GM18868 (cell line): ENCODE measurements at regions not wholly inside any gene's neighbourhood (a gene's known extent, or its start where the extent isn't known, plus 50 kb on each side); places are given as distances from the start of the nearest gene placed in this dataset.

Source experiments
- ATAC-seq: cut with Tn5 transposase; IDR thresholded peaks from one replicate; pipeline ENCODE4 v1.9.1; 2021; ENCODE audit warnings: mild to moderate bottlenecking, moderate library complexity; ENCODE audit not compliant: unreplicated experiment

- ATAC-seq, result no peak
Observed at GRCh38 chrX:38856670-38857265, 55.5 kb downstream of the MID1IP1 start.

- ATAC-seq, result no peak
Observed at GRCh38 chrX:38857736-38858523, 56.7 kb downstream of the MID1IP1 start.

GRCh38 chrX:38859602-38860001 is 58.3 kb downstream of the MID1IP1 start:
- ATAC-seq, result no peak

- peak; percentile 61 for ATAC-seq
Observed at GRCh38 chrX:38860106-38861013, 59.1 kb downstream of the MID1IP1 start.

DNA sequence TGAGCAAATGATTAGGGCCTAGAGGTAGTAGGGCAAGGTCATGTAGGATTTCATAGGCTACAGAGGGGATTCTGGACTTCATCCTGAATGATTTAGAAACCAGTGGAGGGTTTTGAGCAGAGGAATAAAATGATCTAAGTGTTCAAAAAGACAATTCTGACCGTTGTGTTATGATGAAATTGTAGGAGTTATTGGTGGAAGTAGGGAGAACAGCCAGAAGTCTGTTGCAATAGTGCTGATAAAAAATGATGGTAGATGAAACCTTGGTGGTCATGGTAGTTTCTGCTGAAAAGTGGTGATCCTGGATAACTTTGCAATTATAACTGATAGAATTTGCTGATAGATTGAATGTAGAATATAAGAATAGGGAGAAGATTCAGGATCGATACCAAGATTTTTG is 60.2 kb downstream of the MID1IP1 start:
- ATAC-seq, result no peak

GRCh38 chrX:38862100-38862499 is 60.8 kb downstream of the MID1IP1 start:
- no peak for ATAC-seq

DNA sequence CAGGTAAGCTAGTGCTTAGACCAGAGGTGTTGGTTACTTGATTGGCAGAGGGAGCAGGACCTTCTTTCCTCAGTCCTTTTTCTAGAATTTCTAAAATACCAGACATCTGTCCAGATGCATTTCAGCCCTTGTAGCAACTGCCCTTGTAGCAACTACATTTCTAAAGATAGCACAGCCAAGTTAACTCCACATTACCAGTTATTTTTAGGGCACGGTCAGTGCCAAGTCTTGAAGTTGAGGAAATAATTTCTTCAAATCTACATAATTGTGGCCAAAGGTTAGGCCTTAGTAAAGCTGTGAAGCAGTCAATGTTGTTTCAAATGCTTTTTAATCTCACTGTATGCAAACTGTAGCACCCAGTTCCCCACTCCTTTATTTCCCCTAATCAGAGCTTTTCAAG is 62.9 kb downstream of the MID1IP1 start:
- no peak for ATAC-seq

- ATAC-seq, result no peak
Observed at GRCh38 chrX:38868321-38868720, 67.1 kb downstream of the MID1IP1 start.

DNA sequence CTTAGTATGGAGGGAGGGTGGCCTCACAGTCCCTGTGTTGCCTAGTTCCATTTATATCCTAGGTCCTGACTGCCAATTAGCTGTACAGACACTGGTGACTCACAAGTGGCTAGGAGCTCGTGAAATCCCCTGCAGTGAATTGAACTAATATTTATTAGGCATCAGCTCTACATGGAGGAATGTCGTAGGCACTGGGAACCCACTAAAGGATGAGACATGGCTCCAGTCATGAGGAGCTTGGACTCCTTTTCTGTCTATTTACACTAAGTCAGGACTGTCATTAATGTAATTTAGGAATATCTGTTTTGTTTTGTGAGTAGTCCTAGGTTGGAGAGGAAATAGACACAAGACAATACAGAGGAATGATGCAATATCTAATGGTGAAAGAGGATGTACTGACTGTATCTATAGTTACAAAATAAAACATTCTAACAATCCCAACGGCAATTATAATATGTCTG is 67.7 kb downstream of the MID1IP1 start:
- no peak for ATAC-seq

DNA sequence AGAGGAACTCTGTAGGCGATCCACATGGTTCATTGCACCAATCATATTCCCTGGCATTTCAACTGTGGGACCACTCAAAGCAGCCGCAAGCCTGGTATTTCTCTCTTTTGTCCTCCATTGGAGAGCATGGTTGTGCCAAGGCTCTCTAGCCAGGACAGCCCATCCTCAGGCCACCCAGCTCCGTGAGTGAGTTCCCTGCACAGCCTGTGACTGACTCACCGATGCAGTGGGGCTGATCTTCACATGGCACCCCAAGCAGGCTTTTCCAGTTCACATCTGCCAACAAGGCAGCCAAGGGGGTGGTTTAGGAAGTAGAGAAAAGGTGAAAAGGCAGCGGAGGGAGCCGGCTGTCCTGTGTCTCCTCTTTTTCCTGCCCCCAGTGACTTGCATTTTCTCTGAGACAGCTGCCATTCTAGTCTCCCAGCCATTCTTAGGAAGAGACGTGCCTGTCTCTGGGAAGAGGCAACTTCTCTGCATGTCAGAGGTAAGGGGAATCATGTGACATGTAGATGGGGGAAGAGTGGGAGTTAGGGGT is 69.2 kb downstream of the MID1IP1 start:
- ATAC-seq, result no peak

DNA sequence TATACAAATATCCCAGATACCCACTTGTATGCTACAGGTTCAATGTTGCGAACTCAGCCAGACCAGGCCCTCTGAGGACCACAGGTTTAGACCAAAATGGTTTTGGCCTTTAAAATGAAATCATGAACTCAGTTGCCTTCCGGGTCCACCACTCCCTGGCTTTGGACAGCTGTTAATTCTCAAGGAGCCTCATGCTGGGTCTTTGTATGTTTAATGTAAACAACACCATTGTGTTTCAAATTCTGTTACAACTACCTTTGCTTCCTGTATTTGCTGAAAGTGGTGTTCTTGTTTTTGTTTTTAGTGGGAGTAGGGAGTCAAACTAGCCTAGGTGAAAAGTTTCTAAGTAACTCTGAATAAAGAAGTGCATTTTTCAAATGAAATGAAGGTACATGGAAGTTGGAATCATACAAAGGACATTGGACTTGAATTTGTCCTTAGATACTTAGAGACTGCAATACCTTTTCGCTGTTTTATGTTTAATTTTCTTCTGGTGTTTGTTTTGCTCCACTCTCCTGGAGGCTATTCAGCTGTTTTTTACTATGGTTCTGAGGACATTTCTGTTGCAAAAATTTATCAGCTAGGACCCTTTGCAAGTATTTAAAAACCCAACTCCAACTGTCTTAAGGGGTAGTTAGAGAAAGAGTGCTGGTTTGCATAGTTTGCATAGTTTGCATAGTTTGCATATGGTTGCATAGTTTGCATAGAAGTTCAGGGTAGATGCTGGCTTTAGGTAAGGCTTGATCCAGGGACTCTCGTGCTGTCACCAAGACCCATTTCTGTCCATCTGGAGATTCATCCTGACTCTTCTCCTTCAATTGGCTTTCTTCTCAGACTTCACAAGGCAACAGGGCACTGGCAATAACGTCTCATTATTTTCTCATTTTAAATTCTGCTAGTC is 70.1 kb downstream of the MID1IP1 start:
- no peak for ATAC-seq

GRCh38 chrX:38877366-38877765 is 76.1 kb downstream of the MID1IP1 start:
- no peak for ATAC-seq

DNA sequence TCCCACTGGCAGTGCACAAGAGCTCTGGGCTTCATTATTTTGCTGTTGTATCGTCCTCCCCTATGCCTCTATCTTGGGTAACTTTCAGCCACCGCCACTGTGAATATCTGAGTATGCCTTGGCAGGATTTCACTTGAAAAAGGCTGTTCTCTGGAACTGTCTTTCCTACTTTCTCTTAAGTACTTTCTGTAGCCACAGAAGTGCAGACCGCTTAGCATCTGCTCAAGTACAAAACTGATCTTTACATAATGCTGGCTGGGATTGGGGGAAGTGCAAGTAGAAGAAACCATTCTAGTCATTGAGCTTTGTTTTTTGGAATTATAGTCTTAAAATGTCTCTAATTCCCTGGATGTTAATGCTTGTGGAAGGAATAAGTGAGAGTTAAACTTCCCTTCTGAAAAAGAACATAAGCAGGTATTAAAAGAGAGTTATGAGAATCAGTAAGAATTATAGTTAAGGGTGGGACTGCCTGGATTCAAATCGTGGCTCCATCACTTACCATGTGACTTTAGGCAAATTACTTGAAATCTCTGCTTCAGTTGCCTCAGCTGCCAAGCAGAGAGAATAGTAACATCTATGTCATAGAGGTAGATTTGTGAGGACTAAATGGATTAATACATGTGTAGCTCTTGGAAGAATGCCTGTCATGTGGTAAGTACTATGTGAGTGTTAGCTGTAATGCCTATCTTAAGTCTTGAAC is 77.5 kb downstream of the MID1IP1 start:
- no peak for ATAC-seq

- peak; percentile 75 for ATAC-seq
Observed at GRCh38 chrX:38879631-38880220, 78.5 kb downstream of the MID1IP1 start.

GRCh38 chrX:38880296-38880854 is 79.1 kb downstream of the MID1IP1 start:
- ATAC-seq, result no peak

GRCh38 chrX:38881066-38881465 is 79.8 kb downstream of the MID1IP1 start:
- ATAC-seq, result no peak

DNA sequence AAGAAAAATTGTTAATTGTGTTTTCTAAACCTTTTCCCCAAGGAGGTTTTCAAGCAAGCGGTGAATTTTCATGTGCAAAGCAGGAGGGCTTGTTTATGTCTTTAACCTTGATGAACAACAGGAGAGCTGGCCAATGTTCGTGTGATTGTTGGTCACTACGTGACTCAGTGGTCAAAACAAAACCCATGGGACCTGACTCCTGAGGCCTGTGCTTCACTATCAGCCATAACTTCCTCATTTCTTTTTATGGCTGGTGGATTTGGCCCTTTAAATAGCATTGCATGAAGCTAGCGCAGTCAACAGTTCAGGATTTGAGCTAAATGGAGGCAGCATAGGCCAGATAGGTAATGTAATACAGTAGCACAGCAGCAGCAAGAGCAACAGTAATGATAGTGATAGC is 80.5 kb downstream of the MID1IP1 start:
- peak; percentile 45 for ATAC-seq

DNA sequence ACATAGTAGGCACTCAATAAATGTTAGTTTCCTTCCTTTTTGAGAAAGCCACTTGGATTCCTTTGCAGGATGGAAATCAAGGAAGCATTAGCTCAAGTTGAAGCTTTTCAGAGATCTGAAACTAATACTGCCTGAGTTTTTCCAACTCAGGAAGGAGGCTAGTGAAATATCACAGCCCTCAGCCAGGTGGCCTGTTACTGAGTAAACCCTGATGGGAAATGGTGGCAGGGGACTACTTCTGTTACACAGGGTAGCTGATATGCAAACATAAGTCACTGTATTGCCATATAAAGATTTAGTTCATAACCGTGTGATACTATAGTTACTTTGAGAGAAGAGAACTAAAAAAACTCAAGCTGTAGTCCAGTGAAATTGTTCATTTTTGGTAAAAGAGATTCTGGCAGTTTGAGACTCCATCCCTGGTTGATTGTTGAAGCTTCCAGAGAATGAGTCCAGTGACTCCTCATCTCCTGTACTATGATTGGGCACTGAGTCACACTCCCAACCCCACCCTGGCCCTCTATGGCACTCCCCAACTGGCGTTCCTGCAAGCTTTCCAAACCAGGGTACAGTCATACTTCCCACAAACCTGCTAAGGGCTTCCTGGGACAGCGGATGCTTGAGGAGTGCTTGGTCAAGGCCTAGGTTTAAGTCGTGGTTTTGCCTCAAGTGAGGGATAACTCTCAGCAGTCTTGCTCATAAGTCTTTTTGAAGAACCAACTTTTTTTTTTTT is 81.8 kb downstream of the MID1IP1 start:
- no peak for ATAC-seq
